ENCODE measurements at regions not wholly inside any gene's neighbourhood (a gene's known extent, or its start where the extent isn't known, plus 50 kb on each side); places are given as distances from the start of the nearest gene placed in this dataset.

DNA sequence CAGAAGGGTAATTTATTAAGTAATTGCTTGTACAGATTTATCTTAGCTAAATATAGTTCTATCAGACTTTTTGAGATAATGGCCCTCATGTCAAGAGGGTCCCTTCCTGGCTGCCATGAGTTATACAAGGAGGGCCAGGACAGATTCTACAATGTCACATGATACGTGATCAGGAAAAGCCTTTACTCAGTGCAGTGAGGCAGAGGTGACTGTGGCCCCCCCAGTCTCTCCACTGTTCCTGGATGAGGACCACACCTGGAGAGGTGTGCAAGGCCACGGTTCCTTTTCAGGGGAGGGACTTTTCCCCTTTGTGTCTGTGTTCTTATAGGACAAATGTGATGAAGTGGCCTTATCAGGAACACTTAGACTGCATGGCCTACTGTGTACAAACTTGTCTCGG is 54.3 kb upstream of the LRCH1 start:
- Mint-ChIP-seq H3K4me3 (ENCODE audit: unreplicated experiment) (no peak overlapping the region), H3K27me3 (ENCODE audit: low read depth) (no peaks in the 10 kb centered on the region), H3K4me1 (ENCODE audit: low read depth) (peaks cover 10% of the 10 kb centered on the region), H3K36me3 (ENCODE audit: low read depth) (no peaks in the 10 kb centered on the region), H3K9me3 (ENCODE audit: low read depth) (peaks cover under 1% of the 10 kb centered on the region), H3K27ac (ENCODE audit: unreplicated experiment) (no peak overlapping the region)
- no peak for DNase-seq (ENCODE audit: low spot score)
- TF ChIP-seq, protein P1, sequence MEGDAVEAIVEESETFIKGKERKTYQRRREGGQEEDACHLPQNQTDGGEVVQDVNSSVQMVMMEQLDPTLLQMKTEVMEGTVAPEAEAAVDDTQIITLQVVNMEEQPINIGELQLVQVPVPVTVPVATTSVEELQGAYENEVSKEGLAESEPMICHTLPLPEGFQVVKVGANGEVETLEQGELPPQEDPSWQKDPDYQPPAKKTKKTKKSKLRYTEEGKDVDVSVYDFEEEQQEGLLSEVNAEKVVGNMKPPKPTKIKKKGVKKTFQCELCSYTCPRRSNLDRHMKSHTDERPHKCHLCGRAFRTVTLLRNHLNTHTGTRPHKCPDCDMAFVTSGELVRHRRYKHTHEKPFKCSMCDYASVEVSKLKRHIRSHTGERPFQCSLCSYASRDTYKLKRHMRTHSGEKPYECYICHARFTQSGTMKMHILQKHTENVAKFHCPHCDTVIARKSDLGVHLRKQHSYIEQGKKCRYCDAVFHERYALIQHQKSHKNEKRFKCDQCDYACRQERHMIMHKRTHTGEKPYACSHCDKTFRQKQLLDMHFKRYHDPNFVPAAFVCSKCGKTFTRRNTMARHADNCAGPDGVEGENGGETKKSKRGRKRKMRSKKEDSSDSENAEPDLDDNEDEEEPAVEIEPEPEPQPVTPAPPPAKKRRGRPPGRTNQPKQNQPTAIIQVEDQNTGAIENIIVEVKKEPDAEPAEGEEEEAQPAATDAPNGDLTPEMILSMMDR (IDR thresholded peaks at IDR 0.05), result no peak

DNA sequence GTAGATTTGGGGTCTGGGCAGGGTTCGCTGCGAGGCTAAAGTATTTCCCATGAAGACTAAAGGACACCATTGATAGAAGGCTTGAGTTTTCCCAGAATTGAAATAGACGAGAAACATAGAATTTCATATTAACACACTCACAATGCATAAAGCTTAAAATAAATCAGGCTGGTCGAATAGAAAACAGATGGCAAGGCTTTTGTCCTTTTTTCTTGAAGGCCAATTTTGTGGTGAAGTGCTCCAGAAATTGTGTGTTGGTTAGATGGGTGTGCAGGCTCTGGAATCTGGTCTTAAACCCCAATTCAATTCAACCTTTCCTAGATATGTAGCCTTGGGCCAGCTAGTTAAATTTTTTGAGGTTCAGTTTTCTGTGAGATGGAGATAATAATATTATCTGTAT is 56.9 kb upstream of the LRCH1 start:
- TF ChIP-seq, protein P1 (IDR thresholded peaks at IDR 0.05), result no peak
- H3K36me3 Mint-ChIP-seq (ENCODE audit: low read depth), result no peaks in the 10 kb centered on the region
- no peaks in the 10 kb centered on the region for H3K9me3 Mint-ChIP-seq (ENCODE audit: low read depth)
- no peak overlapping the region for H3K27ac Mint-ChIP-seq (ENCODE audit: unreplicated experiment)
- peaks cover 24% of the 10 kb centered on the region for H3K4me1 Mint-ChIP-seq (ENCODE audit: low read depth)
- no peaks in the 10 kb centered on the region for H3K27me3 Mint-ChIP-seq (ENCODE audit: low read depth)
- no peak for DNase-seq (ENCODE audit: low spot score)
- no peak overlapping the region for H3K4me3 Mint-ChIP-seq (ENCODE audit: unreplicated experiment)

DNA sequence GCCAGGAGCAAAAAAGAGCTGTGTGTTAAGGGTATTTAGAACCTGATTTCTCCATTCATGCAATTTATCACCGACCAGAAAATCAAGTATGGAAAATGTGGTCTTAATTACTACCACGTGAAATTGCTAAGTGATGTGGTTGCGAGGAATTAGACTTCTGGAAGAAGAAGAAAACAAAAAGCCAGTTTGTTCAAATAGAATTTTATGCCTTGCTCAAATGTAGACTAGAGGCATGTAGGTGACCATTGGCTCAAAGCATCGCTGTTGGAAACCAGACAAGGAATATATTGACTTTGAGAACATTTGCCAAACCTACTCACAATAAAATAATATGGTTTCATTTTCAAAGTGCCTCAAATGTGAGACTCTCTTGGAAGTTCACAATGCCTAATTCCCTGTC is 57.3 kb upstream of the LRCH1 start:
- H3K4me1 Mint-ChIP-seq (ENCODE audit: low read depth), result peaks cover 28% of the 10 kb centered on the region
- H3K4me3 Mint-ChIP-seq (ENCODE audit: unreplicated experiment), result no peak overlapping the region
- H3K27ac Mint-ChIP-seq (ENCODE audit: unreplicated experiment), result no peak overlapping the region
- no peaks in the 10 kb centered on the region for H3K9me3 Mint-ChIP-seq (ENCODE audit: low read depth)
- DNase-seq (ENCODE audit: low spot score), result no peak
- TF ChIP-seq, protein P1 (IDR thresholded peaks at IDR 0.05), result no peak
- H3K36me3 Mint-ChIP-seq (ENCODE audit: low read depth), result no peaks in the 10 kb centered on the region
- H3K27me3 Mint-ChIP-seq (ENCODE audit: low read depth), result no peaks in the 10 kb centered on the region

DNA sequence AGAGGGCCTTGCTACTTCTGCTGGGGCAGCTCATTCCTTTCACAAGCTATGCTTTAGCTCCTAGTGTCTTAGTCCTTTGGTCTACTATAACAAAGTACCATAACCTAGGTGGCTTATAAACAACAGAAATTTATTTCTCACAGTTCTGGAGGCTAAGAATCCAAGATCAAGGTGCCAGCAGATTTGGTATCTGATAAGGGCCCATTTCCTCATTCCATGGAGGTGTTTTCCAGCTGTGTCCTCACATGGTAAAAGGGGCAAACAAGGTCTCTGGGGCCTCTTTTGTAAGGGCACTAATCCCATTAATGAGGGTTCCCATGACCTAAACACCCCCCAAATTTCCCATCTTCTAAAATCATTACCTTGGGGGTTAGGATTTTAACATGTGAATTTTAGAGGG is 57.9 kb upstream of the LRCH1 start:
- Mint-ChIP-seq H3K36me3 (ENCODE audit: low read depth) (no peaks in the 10 kb centered on the region), H3K9me3 (ENCODE audit: low read depth) (no peaks in the 10 kb centered on the region), H3K27ac (ENCODE audit: unreplicated experiment) (no peak overlapping the region), H3K4me3 (ENCODE audit: unreplicated experiment) (no peak overlapping the region), H3K4me1 (ENCODE audit: low read depth) (peaks cover 34% of the 10 kb centered on the region), H3K27me3 (ENCODE audit: low read depth) (no peaks in the 10 kb centered on the region)
- TF ChIP-seq, protein P1 (IDR thresholded peaks at IDR 0.05), result no peak
- DNase-seq (ENCODE audit: low spot score), result no peak

DNA sequence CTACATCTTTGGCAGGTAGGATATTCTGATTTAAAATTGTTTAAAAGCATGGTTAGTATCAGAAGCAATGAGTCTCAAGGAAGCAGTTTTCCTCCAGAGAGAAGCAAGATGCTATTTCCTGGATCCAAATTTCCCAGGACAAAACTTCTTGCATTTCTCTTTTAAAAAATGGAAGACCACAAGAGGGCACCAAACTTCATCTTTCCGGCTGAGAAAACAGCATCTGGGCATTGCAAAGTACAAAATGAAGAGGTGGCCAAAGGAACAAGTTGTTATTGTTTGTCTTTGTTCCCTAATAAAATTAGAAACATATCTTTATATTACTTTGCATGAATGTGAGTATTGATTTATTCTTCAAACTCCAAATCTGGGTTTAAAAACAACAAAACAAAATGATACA is 60.0 kb upstream of the LRCH1 start:
- DNase-seq (ENCODE audit: low spot score), result no peak
- H3K4me3 Mint-ChIP-seq (ENCODE audit: unreplicated experiment), result no peak overlapping the region
- peaks cover 54% of the 10 kb centered on the region for H3K4me1 Mint-ChIP-seq (ENCODE audit: low read depth)
- no peak overlapping the region for H3K27ac Mint-ChIP-seq (ENCODE audit: unreplicated experiment)
- H3K27me3 Mint-ChIP-seq (ENCODE audit: low read depth), result no peaks in the 10 kb centered on the region
- H3K36me3 Mint-ChIP-seq (ENCODE audit: low read depth), result no peaks in the 10 kb centered on the region
- no peaks in the 10 kb centered on the region for H3K9me3 Mint-ChIP-seq (ENCODE audit: low read depth)
- TF ChIP-seq, protein P1 (IDR thresholded peaks at IDR 0.05), result peak; percentile 91
